H1 (cell line): ENCODE measurements at regions not wholly inside any gene's neighbourhood (a gene's known extent, or its start where the extent isn't known, plus 50 kb on each side); places are given as distances from the start of the nearest gene placed in this dataset.

Experiments
- CTCF ChIA-PET: fragments of 300-600 bp; sonication (Branson Sonifier 250); formaldehyde crosslinking; loops from one replicate; lab custom pipeline; 2021; ENCODE audit not compliant: partially characterized antibody; lab: Charles Lee
- POLR2A ChIA-PET: fragments of 300-600 bp; sonication (Branson Sonifier 250); formaldehyde crosslinking; loops from one replicate; lab custom pipeline; 2021; ENCODE audit warnings: inconsistent platforms; ENCODE audit not compliant: partially characterized antibody; lab: Charles Lee
- DNase-seq, 2 experiments: peaks; one replicate each; pipeline versions ENCODE4 v3.0.0 to v3.0.0-alpha.2; 2010 to 2022; ENCODE audit warnings: low spot score in 2 of 2, low read depth in 1 of 2, mixed read lengths in 1 of 2
- FAIRE-seq: peaks from 2 replicates; lab custom pipeline; 2011; peaks lifted over from hg19 to GRCh38; lab: Jason Lieb, UNC
- H2AFZ ChIP-seq: 2 replicates; pipeline ENCODE4 v1.8.1; 2012; ENCODE audit warnings: low read length, inconsistent platforms
- H2AK5ac ChIP-seq: 2 replicates; pipeline ENCODE4 v1.6.1; 2013; ENCODE audit warnings: low read depth, low read length
- H2BK120ac ChIP-seq: replicated peaks from 2 replicates; pipeline ENCODE3; 2013; ENCODE audit warnings: low read depth, low read length, inconsistent platforms
- H2BK12ac ChIP-seq: 2 replicates; pipeline ENCODE4 v1.6.1; 2013; ENCODE audit warnings: low read depth, low read length
- H2BK15ac ChIP-seq: 2 replicates; pipeline ENCODE4 v1.6.1; 2013; ENCODE audit warnings: low read length
- H2BK20ac ChIP-seq: 2 replicates; pipeline ENCODE4 v1.6.1; 2013; ENCODE audit warnings: low read length
- H2BK5ac ChIP-seq: 2 replicates; pipeline ENCODE4 v1.6.1; 2013; ENCODE audit warnings: low read depth, low read length
- H3K14ac ChIP-seq: 2 replicates; pipeline ENCODE4 v1.6.1; 2013; ENCODE audit warnings: inconsistent platforms; ENCODE audit not compliant: insufficient read length
- H3K18ac ChIP-seq: 2 replicates; pipeline ENCODE4 v1.6.1; 2013; ENCODE audit warnings: low read length; ENCODE audit errors: extremely low read depth
- H3K23ac ChIP-seq: 2 replicates; pipeline ENCODE4 v1.6.1; 2013; ENCODE audit warnings: inconsistent platforms; ENCODE audit not compliant: insufficient read length
- H3K23me2 ChIP-seq: 2 replicates; pipeline ENCODE4 v1.6.1; 2013; ENCODE audit warnings: low read depth, low read length
- H3K27ac ChIP-seq: 2 replicates; pipeline ENCODE4 v1.6.1; 2011; ENCODE audit warnings: low read depth, low read length, inconsistent platforms
- H3K27me3 ChIP-seq, 4 experiments: replicated peaks in 1 of 4; 1 replicate in 1 of 4; 2 replicates in 3 of 4; pipeline versions ENCODE4 v1.6.1 to v1.8.1; 2011 to 2013; ENCODE audit warnings: low read length in 3 of 4, mild to moderate bottlenecking in 3 of 4, inconsistent platforms in 2 of 4, mixed read lengths in 2 of 4, moderate library complexity in 1 of 4; ENCODE audit not compliant: control insufficient read depth in 3 of 4, insufficient read depth in 3 of 4; ENCODE audit errors: extremely low read depth in 1 of 4
- H3K36me3 ChIP-seq, 4 experiments: 2 replicates each; pipeline versions ENCODE4 v1.6.1 to v1.8.1; 2011 to 2013; ENCODE audit warnings: mild to moderate bottlenecking in 4 of 4, low read length in 3 of 4, moderate library complexity in 2 of 4, control low read depth in 1 of 4, inconsistent platforms in 1 of 4; ENCODE audit not compliant: insufficient read depth in 4 of 4, control insufficient read depth in 2 of 4
- H3K4ac ChIP-seq: replicated peaks from 2 replicates; pipeline ENCODE3; 2013; ENCODE audit warnings: low read length, low read depth, mixed read lengths, inconsistent platforms; ENCODE audit not compliant: insufficient read length
- H3K4me1 ChIP-seq, 4 experiments: replicated peaks in 1 of 4; 1 replicate in 1 of 4; 2 replicates in 3 of 4; pipeline versions ENCODE4 v1.6.1 to v1.8.1; 2011 to 2013; ENCODE audit warnings: low read length in 3 of 4, inconsistent platforms in 2 of 4, mixed read lengths in 1 of 4; ENCODE audit not compliant: insufficient read depth in 4 of 4, control insufficient read depth in 3 of 4
- H3K4me2 ChIP-seq, 2 experiments: 2 replicates each; pipeline versions ENCODE4 v1.6.1 to v1.8.1; 2011 to 2013; ENCODE audit warnings: low read depth in 2 of 2, low read length in 2 of 2, control low read depth in 1 of 2, inconsistent platforms in 1 of 2, mild to moderate bottlenecking in 1 of 2; ENCODE audit not compliant: insufficient read depth in 1 of 2
- H3K4me3 ChIP-seq, 4 experiments: fragments of 200-600, 300-600 bp in 1 of 4; sonication (generic), shearing (Covaris generic), sonication (Bioruptor Twin) in 1 of 4; 2 replicates each; pipeline versions ENCODE4 v1.5.1 to v1.8.1; 2011 to 2016; ENCODE audit warnings: low read length in 4 of 4, low read depth in 3 of 4, control low read depth in 2 of 4, inconsistent platforms in 2 of 4, mild to moderate bottlenecking in 2 of 4, mixed read lengths in 1 of 4, moderate library complexity in 1 of 4; ENCODE audit not compliant: insufficient read depth in 2 of 4; ENCODE audit errors: extremely low read depth in 1 of 4
- H3K56ac ChIP-seq: replicated peaks from 2 replicates; pipeline ENCODE3; 2013; ENCODE audit warnings: low read depth, mild to moderate bottlenecking, mixed read lengths, low read length, inconsistent platforms; ENCODE audit not compliant: insufficient read length
- H3K79me1 ChIP-seq: 2 replicates; pipeline ENCODE4 v1.6.1; 2013; ENCODE audit warnings: low read depth, low read length, control low read depth
- H3K79me2 ChIP-seq, 2 experiments: 2 replicates each; pipeline versions ENCODE4 v1.6.1 to v1.8.1; 2012 to 2013; ENCODE audit warnings: low read length in 2 of 2, mild to moderate bottlenecking in 2 of 2, inconsistent platforms in 1 of 2; ENCODE audit not compliant: insufficient read depth in 2 of 2, control insufficient read depth in 1 of 2
- H3K9ac ChIP-seq, 4 experiments: replicated peaks in 1 of 4; 1 replicate in 1 of 4; 2 replicates in 3 of 4; pipeline versions ENCODE4 v1.6.1 to v1.8.1; 2011 to 2013; ENCODE audit warnings: low read depth in 3 of 4, low read length in 3 of 4, control low read depth in 2 of 4, mild to moderate bottlenecking in 2 of 4, moderate library complexity in 2 of 4, inconsistent platforms in 1 of 4; ENCODE audit errors: extremely low read depth in 1 of 4
- H3K9me3 ChIP-seq, 2 experiments: 2 replicates each; pipeline versions ENCODE4 v1.6.1 to v1.8.1; 2012 to 2013; ENCODE audit warnings: mild to moderate bottlenecking in 2 of 2, moderate library complexity in 2 of 2, control low read depth in 1 of 2, inconsistent platforms in 1 of 2, low read depth in 1 of 2, low read length in 1 of 2, mixed read lengths in 1 of 2; ENCODE audit not compliant: insufficient read depth in 2 of 2
- H4K20me1 ChIP-seq, 2 experiments: replicated peaks in 1 of 2; 2 replicates each; pipeline versions ENCODE3 to v1.8.1; 2011 to 2013; ENCODE audit warnings: inconsistent platforms in 2 of 2, low read length in 2 of 2, mild to moderate bottlenecking in 1 of 2; ENCODE audit not compliant: insufficient read depth in 2 of 2, control insufficient read depth in 1 of 2
- H4K5ac ChIP-seq: 2 replicates; pipeline ENCODE4 v1.6.1; 2013; ENCODE audit warnings: low read length, low read depth, mixed read lengths, inconsistent platforms; ENCODE audit not compliant: insufficient read length
- H4K8ac ChIP-seq: 2 replicates; pipeline ENCODE4 v1.8.0; 2013; ENCODE audit warnings: mild to moderate bottlenecking, moderate library complexity, low read length, inconsistent platforms; ENCODE audit not compliant: insufficient read depth; ENCODE audit errors: extremely low read depth
- H4K91ac ChIP-seq: replicated peaks from 2 replicates; pipeline ENCODE3; 2013; ENCODE audit warnings: low read length, mixed read lengths, inconsistent platforms; ENCODE audit not compliant: insufficient read length
- CEBPB ChIP-seq: IDR thresholded peaks from 2 replicates; pipeline ENCODE4 v1.6.1; 2012; ENCODE audit warnings: low read depth, low read length
- HDAC2 ChIP-seq, 2 experiments: fragments of 300-600 bp in 1 of 2; sonication (generic) in 1 of 2; IDR thresholded peaks; 2 replicates each; pipeline ENCODE4 v1.6.1; 2011 to 2012; ENCODE audit warnings: low read depth in 2 of 2, low read length in 2 of 2, mild to moderate bottlenecking in 2 of 2, moderate library complexity in 2 of 2, borderline replicate concordance in 1 of 2, inconsistent platforms in 1 of 2
- KDM5A ChIP-seq: fragments of 200-600 bp; IDR thresholded peaks from 2 replicates; pipeline ENCODE4 v1.7.1; 2012; ENCODE audit warnings: mild to moderate bottlenecking, low read length, inconsistent platforms, mixed read lengths
- POLR2AphosphoS5 ChIP-seq: IDR thresholded peaks from 2 replicates; pipeline ENCODE4 v1.6.1; 2011; ENCODE audit warnings: low read depth, low read length
- POU5F1 ChIP-seq: IDR thresholded peaks from 2 replicates; pipeline ENCODE4 v1.6.1; 2011; ENCODE audit warnings: low read depth, mild to moderate bottlenecking, low read length, moderate library complexity
- RXRA ChIP-seq: IDR thresholded peaks from 2 replicates; pipeline ENCODE4 v1.6.1; 2011; ENCODE audit warnings: low read depth, mild to moderate bottlenecking, low read length, moderate library complexity; ENCODE audit not compliant: insufficient read depth
- SP1 ChIP-seq: IDR thresholded peaks from 2 replicates; pipeline ENCODE4 v1.6.1; 2011; ENCODE audit warnings: low read depth, low read length
- WGBS, 2 experiments: shearing (Covaris generic) in 1 of 2; methylation state at CpG; one replicate each; pipeline versions ENCODE4 v1.1.6 to v1.1.7; 2013 to 2015; ENCODE audit warnings: low lambda C conversion rate in 2 of 2, mixed read lengths in 2 of 2, inconsistent platforms in 1 of 2, low coverage in 1 of 2, missing lambda C conversion rate in 1 of 2; ENCODE audit not compliant: insufficient replicate concordance in 2 of 2, insufficient coverage in 1 of 2, insufficient read length in 1 of 2; ENCODE audit errors: extremely low coverage in 1 of 2, missing lambda C conversion rate in 1 of 2; 5-methylcytosine and 5-hydroxymethylcytosine counted together
- TF ChIP-seq, protein P1 (sequence below), 3 experiments: IDR thresholded peaks; 1 replicate in 2 of 3; 2 replicates in 1 of 3; pipeline versions ENCODE4 v1.5.1 to v1.6.1; 2011; ENCODE audit warnings: low read length in 3 of 3, mild to moderate bottlenecking in 3 of 3, inconsistent platforms in 2 of 3, low read depth in 1 of 3, moderate library complexity in 1 of 3; ENCODE audit not compliant: insufficient read depth in 1 of 3; ENCODE audit errors: control extremely low read depth in 1 of 3
- TF ChIP-seq, protein P2 (sequence below): IDR thresholded peaks from 2 replicates; pipeline ENCODE4 v1.6.1; 2012; ENCODE audit warnings: inconsistent platforms

DNA sequence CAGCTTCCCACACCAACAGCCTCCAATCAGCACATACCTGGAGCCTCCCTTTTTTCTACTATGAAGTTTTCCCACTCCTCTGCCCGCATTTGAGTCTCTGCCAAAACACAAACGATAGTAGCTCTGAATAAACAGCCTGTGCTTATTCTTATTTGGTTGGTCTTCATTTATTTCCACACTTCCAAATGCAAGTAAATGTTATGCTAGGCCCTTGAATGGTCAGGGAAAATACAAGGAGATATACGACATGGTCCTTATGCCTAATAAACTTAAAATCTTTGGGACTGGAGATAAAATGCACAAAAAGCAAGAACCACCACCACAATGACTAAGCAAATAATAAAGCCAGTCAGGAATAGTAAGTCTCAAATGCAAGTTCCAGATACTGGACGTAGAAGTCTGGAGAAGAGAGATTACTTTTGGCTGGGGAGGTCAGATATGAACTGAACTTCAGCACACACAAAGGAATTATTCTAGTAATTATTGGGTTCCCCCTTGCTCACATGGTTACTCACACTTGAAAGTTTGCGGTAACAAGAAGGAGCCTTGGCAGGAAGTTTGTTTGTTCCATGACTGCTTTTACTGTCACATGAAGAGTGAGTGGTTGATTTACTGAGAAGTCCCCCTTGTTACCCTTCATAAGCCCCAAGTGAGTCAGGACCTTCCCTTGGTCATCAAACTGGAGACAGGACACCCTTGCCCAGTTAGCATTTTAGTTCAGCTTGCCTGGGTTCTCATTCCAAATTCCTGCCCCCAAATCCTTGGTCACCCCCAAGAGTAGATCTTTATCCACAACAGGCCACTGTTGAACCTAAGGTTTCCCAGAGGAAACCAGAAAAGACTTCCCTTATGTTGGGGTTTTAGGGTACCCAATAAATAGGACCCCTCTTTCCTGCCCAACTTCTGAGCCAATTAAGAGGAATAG lies 511.2 kb upstream of the JARID2 start:
- no peak overlapping the region for H2BK120ac ChIP-seq
- H3K27ac ChIP-seq = no peak overlapping the region
- no peak overlapping the region for H3K56ac ChIP-seq
- H2AK5ac ChIP-seq = no peak overlapping the region
- H2AFZ ChIP-seq = no peak overlapping the region
- H3K14ac ChIP-seq = no peak overlapping the region
- H3K23ac ChIP-seq = no peak overlapping the region
- H3K9me3 ChIP-seq = no peaks in the 10 kb centered on the region
- FAIRE-seq (no peak), DNase-seq (no peak)
- peaks cover 0 to 5% (median 0%) of the 10 kb centered on the region in 4 experiments; a peak in 4 of 7 replicates for H3K27me3 ChIP-seq
- ChIA-PET POLR2A (no interaction called here), CTCF (no interaction called here)
- 88% methylated on average over 5 of the region's 5 CpGs; no CpG with 5 or more reads in 1 of the 2 experiments for WGBS, 2 experiments
- H3K9ac ChIP-seq = no peak overlapping the region
- H3K4ac ChIP-seq = no peak overlapping the region
- H3K18ac ChIP-seq = no peak overlapping the region
- H2BK12ac ChIP-seq = no peak overlapping the region
- no peak overlapping the region for H2BK5ac ChIP-seq
- no peaks in the 10 kb centered on the region for H3K79me1 ChIP-seq
- H3K36me3 ChIP-seq = no peaks in the 10 kb centered on the region; a peak in 1 of 8 replicates
- no peak overlapping the region for H2BK20ac ChIP-seq
- no peak overlapping the region for H4K8ac ChIP-seq
- H2BK15ac ChIP-seq = no peak overlapping the region
- no peaks in the 10 kb centered on the region; the same call in 1 of the 2 replicates for H3K23me2 ChIP-seq
- no peak overlapping the region for H3K4me3 ChIP-seq
- no peak overlapping the region for H4K5ac ChIP-seq
- H3K4me2 ChIP-seq = no peak overlapping the region
- no peaks in the 10 kb centered on the region for H4K20me1 ChIP-seq
- peaks cover 0 to 10% (median 3%) of the 10 kb centered on the region in 4 experiments; a peak in 2 of 7 replicates for H3K4me1 ChIP-seq
- no peaks in the 10 kb centered on the region for H3K79me2 ChIP-seq
- no peak overlapping the region for H4K91ac ChIP-seq
- TF ChIP-seq, protein P1, sequence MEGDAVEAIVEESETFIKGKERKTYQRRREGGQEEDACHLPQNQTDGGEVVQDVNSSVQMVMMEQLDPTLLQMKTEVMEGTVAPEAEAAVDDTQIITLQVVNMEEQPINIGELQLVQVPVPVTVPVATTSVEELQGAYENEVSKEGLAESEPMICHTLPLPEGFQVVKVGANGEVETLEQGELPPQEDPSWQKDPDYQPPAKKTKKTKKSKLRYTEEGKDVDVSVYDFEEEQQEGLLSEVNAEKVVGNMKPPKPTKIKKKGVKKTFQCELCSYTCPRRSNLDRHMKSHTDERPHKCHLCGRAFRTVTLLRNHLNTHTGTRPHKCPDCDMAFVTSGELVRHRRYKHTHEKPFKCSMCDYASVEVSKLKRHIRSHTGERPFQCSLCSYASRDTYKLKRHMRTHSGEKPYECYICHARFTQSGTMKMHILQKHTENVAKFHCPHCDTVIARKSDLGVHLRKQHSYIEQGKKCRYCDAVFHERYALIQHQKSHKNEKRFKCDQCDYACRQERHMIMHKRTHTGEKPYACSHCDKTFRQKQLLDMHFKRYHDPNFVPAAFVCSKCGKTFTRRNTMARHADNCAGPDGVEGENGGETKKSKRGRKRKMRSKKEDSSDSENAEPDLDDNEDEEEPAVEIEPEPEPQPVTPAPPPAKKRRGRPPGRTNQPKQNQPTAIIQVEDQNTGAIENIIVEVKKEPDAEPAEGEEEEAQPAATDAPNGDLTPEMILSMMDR (IDR thresholded peaks at IDR 0.05; ENCODE audit: control extremely low read depth in 1 of 3, insufficient read depth in 1 of 3, low read depth in 1 of 3, low read length in 3 of 3) = no peak
- TF ChIP-seq, protein P2, sequence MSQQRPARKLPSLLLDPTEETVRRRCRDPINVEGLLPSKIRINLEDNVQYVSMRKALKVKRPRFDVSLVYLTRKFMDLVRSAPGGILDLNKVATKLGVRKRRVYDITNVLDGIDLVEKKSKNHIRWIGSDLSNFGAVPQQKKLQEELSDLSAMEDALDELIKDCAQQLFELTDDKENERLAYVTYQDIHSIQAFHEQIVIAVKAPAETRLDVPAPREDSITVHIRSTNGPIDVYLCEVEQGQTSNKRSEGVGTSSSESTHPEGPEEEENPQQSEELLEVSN = no peak
- no peak for TF ChIP-seq KDM5A
- TF ChIP-seq SP1 = no peak
- TF ChIP-seq RXRA = no peak
- no peak for TF ChIP-seq POLR2AphosphoS5
- no peak for TF ChIP-seq CEBPB
- TF ChIP-seq HDAC2 (IDR thresholded peaks at IDR 0.05; ENCODE audit: borderline replicate concordance in 1 of 2, low read depth in 2 of 2, low read length in 2 of 2) = no peak
- no peak for TF ChIP-seq POU5F1
